H1 (cell line): ENCODE measurements at regions not wholly inside any gene's neighbourhood (a gene's known extent, or its start where the extent isn't known, plus 50 kb on each side); places are given as distances from the start of the nearest gene placed in this dataset.

ENCODE experiments used
- CTCF ChIA-PET: fragments of 300-600 bp; sonication (Branson Sonifier 250); formaldehyde crosslinking; loops from one replicate; lab custom pipeline; 2021; ENCODE audit not compliant: partially characterized antibody; lab: Charles Lee
- POLR2A ChIA-PET: fragments of 300-600 bp; sonication (Branson Sonifier 250); formaldehyde crosslinking; loops from one replicate; lab custom pipeline; 2021; ENCODE audit warnings: inconsistent platforms; ENCODE audit not compliant: partially characterized antibody; lab: Charles Lee
- DNase-seq, 2 experiments: peaks; one replicate each; pipeline versions ENCODE4 v3.0.0 to v3.0.0-alpha.2; 2010 to 2022; ENCODE audit warnings: low spot score in 2 of 2, low read depth in 1 of 2, mixed read lengths in 1 of 2
- FAIRE-seq: peaks from 2 replicates; lab custom pipeline; 2011; peaks lifted over from hg19 to GRCh38; lab: Jason Lieb, UNC
- H2AFZ ChIP-seq: 2 replicates; pipeline ENCODE4 v1.8.1; 2012; ENCODE audit warnings: low read length, inconsistent platforms
- H2AK5ac ChIP-seq: 2 replicates; pipeline ENCODE4 v1.6.1; 2013; ENCODE audit warnings: low read depth, low read length
- H2BK120ac ChIP-seq: replicated peaks from 2 replicates; pipeline ENCODE3; 2013; ENCODE audit warnings: low read depth, low read length, inconsistent platforms
- H2BK12ac ChIP-seq: 2 replicates; pipeline ENCODE4 v1.6.1; 2013; ENCODE audit warnings: low read depth, low read length
- H2BK15ac ChIP-seq: 2 replicates; pipeline ENCODE4 v1.6.1; 2013; ENCODE audit warnings: low read length
- H2BK20ac ChIP-seq: 2 replicates; pipeline ENCODE4 v1.6.1; 2013; ENCODE audit warnings: low read length
- H2BK5ac ChIP-seq: 2 replicates; pipeline ENCODE4 v1.6.1; 2013; ENCODE audit warnings: low read depth, low read length
- H3K14ac ChIP-seq: 2 replicates; pipeline ENCODE4 v1.6.1; 2013; ENCODE audit warnings: inconsistent platforms; ENCODE audit not compliant: insufficient read length
- H3K18ac ChIP-seq: 2 replicates; pipeline ENCODE4 v1.6.1; 2013; ENCODE audit warnings: low read length; ENCODE audit errors: extremely low read depth
- H3K23ac ChIP-seq: 2 replicates; pipeline ENCODE4 v1.6.1; 2013; ENCODE audit warnings: inconsistent platforms; ENCODE audit not compliant: insufficient read length
- H3K23me2 ChIP-seq: 2 replicates; pipeline ENCODE4 v1.6.1; 2013; ENCODE audit warnings: low read depth, low read length
- H3K27ac ChIP-seq: 2 replicates; pipeline ENCODE4 v1.6.1; 2011; ENCODE audit warnings: low read depth, low read length, inconsistent platforms
- H3K27me3 ChIP-seq, 4 experiments: replicated peaks in 1 of 4; 1 replicate in 1 of 4; 2 replicates in 3 of 4; pipeline versions ENCODE4 v1.6.1 to v1.8.1; 2011 to 2013; ENCODE audit warnings: low read length in 3 of 4, mild to moderate bottlenecking in 3 of 4, inconsistent platforms in 2 of 4, mixed read lengths in 2 of 4, moderate library complexity in 1 of 4; ENCODE audit not compliant: control insufficient read depth in 3 of 4, insufficient read depth in 3 of 4; ENCODE audit errors: extremely low read depth in 1 of 4
- H3K36me3 ChIP-seq, 4 experiments: 2 replicates each; pipeline versions ENCODE4 v1.6.1 to v1.8.1; 2011 to 2013; ENCODE audit warnings: mild to moderate bottlenecking in 4 of 4, low read length in 3 of 4, moderate library complexity in 2 of 4, control low read depth in 1 of 4, inconsistent platforms in 1 of 4; ENCODE audit not compliant: insufficient read depth in 4 of 4, control insufficient read depth in 2 of 4
- H3K4ac ChIP-seq: replicated peaks from 2 replicates; pipeline ENCODE3; 2013; ENCODE audit warnings: low read length, low read depth, mixed read lengths, inconsistent platforms; ENCODE audit not compliant: insufficient read length
- H3K4me1 ChIP-seq, 4 experiments: replicated peaks in 1 of 4; 1 replicate in 1 of 4; 2 replicates in 3 of 4; pipeline versions ENCODE4 v1.6.1 to v1.8.1; 2011 to 2013; ENCODE audit warnings: low read length in 3 of 4, inconsistent platforms in 2 of 4, mixed read lengths in 1 of 4; ENCODE audit not compliant: insufficient read depth in 4 of 4, control insufficient read depth in 3 of 4
- H3K4me2 ChIP-seq, 2 experiments: 2 replicates each; pipeline versions ENCODE4 v1.6.1 to v1.8.1; 2011 to 2013; ENCODE audit warnings: low read depth in 2 of 2, low read length in 2 of 2, control low read depth in 1 of 2, inconsistent platforms in 1 of 2, mild to moderate bottlenecking in 1 of 2; ENCODE audit not compliant: insufficient read depth in 1 of 2
- H3K4me3 ChIP-seq, 4 experiments: fragments of 200-600, 300-600 bp in 1 of 4; sonication (generic), shearing (Covaris generic), sonication (Bioruptor Twin) in 1 of 4; 2 replicates each; pipeline versions ENCODE4 v1.5.1 to v1.8.1; 2011 to 2016; ENCODE audit warnings: low read length in 4 of 4, low read depth in 3 of 4, control low read depth in 2 of 4, inconsistent platforms in 2 of 4, mild to moderate bottlenecking in 2 of 4, mixed read lengths in 1 of 4, moderate library complexity in 1 of 4; ENCODE audit not compliant: insufficient read depth in 2 of 4; ENCODE audit errors: extremely low read depth in 1 of 4
- H3K56ac ChIP-seq: replicated peaks from 2 replicates; pipeline ENCODE3; 2013; ENCODE audit warnings: low read depth, mild to moderate bottlenecking, mixed read lengths, low read length, inconsistent platforms; ENCODE audit not compliant: insufficient read length
- H3K79me1 ChIP-seq: 2 replicates; pipeline ENCODE4 v1.6.1; 2013; ENCODE audit warnings: low read depth, low read length, control low read depth
- H3K79me2 ChIP-seq, 2 experiments: 2 replicates each; pipeline versions ENCODE4 v1.6.1 to v1.8.1; 2012 to 2013; ENCODE audit warnings: low read length in 2 of 2, mild to moderate bottlenecking in 2 of 2, inconsistent platforms in 1 of 2; ENCODE audit not compliant: insufficient read depth in 2 of 2, control insufficient read depth in 1 of 2
- H3K9ac ChIP-seq, 4 experiments: replicated peaks in 1 of 4; 1 replicate in 1 of 4; 2 replicates in 3 of 4; pipeline versions ENCODE4 v1.6.1 to v1.8.1; 2011 to 2013; ENCODE audit warnings: low read depth in 3 of 4, low read length in 3 of 4, control low read depth in 2 of 4, mild to moderate bottlenecking in 2 of 4, moderate library complexity in 2 of 4, inconsistent platforms in 1 of 4; ENCODE audit errors: extremely low read depth in 1 of 4
- H3K9me3 ChIP-seq, 2 experiments: 2 replicates each; pipeline versions ENCODE4 v1.6.1 to v1.8.1; 2012 to 2013; ENCODE audit warnings: mild to moderate bottlenecking in 2 of 2, moderate library complexity in 2 of 2, control low read depth in 1 of 2, inconsistent platforms in 1 of 2, low read depth in 1 of 2, low read length in 1 of 2, mixed read lengths in 1 of 2; ENCODE audit not compliant: insufficient read depth in 2 of 2
- H4K20me1 ChIP-seq, 2 experiments: replicated peaks in 1 of 2; 2 replicates each; pipeline versions ENCODE3 to v1.8.1; 2011 to 2013; ENCODE audit warnings: inconsistent platforms in 2 of 2, low read length in 2 of 2, mild to moderate bottlenecking in 1 of 2; ENCODE audit not compliant: insufficient read depth in 2 of 2, control insufficient read depth in 1 of 2
- H4K5ac ChIP-seq: 2 replicates; pipeline ENCODE4 v1.6.1; 2013; ENCODE audit warnings: low read length, low read depth, mixed read lengths, inconsistent platforms; ENCODE audit not compliant: insufficient read length
- H4K8ac ChIP-seq: 2 replicates; pipeline ENCODE4 v1.8.0; 2013; ENCODE audit warnings: mild to moderate bottlenecking, moderate library complexity, low read length, inconsistent platforms; ENCODE audit not compliant: insufficient read depth; ENCODE audit errors: extremely low read depth
- H4K91ac ChIP-seq: replicated peaks from 2 replicates; pipeline ENCODE3; 2013; ENCODE audit warnings: low read length, mixed read lengths, inconsistent platforms; ENCODE audit not compliant: insufficient read length
- ATF2 ChIP-seq: IDR thresholded peaks from 2 replicates; pipeline ENCODE4 v1.6.1; 2012; ENCODE audit warnings: low read length, inconsistent platforms
- BACH1 ChIP-seq: IDR thresholded peaks from 2 replicates; pipeline ENCODE4 v1.6.1; 2012; ENCODE audit warnings: low read length, improper control_type of control experiment
- CHD1 ChIP-seq: IDR thresholded peaks from 2 replicates; pipeline ENCODE4 v1.6.1; 2012; ENCODE audit warnings: low read depth, low read length, improper control_type of control experiment
- CHD2 ChIP-seq: IDR thresholded peaks from 2 replicates; pipeline ENCODE4 v1.6.1; 2012; ENCODE audit warnings: low read length, improper control_type of control experiment
- EP300 ChIP-seq, 2 experiments: IDR thresholded peaks; 1 replicate in 1 of 2; 2 replicates in 1 of 2; pipeline ENCODE4 v1.6.1; 2011 to 2012; ENCODE audit warnings: low read depth in 2 of 2, low read length in 2 of 2, mild to moderate bottlenecking in 2 of 2, borderline replicate concordance in 1 of 2, inconsistent platforms in 1 of 2, moderate library complexity in 1 of 2
- GABPA ChIP-seq: IDR thresholded peaks from 2 replicates; pipeline ENCODE4 v1.6.1; 2011; ENCODE audit warnings: mild to moderate bottlenecking, low read length, moderate library complexity, borderline replicate concordance; ENCODE audit not compliant: insufficient read depth
- HDAC6 ChIP-seq: IDR thresholded peaks from one replicate; pipeline ENCODE4 v1.7.1; 2012; ENCODE audit warnings: low read depth, mild to moderate bottlenecking, inconsistent platforms, low read length, moderate library complexity
- MAFK ChIP-seq: IDR thresholded peaks from 2 replicates; pipeline ENCODE4 v1.6.1; 2012; ENCODE audit warnings: low read depth, mild to moderate bottlenecking, improper control_type of control experiment, low read length
- RNF2 ChIP-seq: fragments of 200-900, 300-1000 bp; sonication (generic); IDR thresholded peaks from 2 replicates; pipeline ENCODE4 v1.7.1; 2016; ENCODE audit warnings: borderline replicate concordance, low read depth, mild to moderate bottlenecking, antibody characterized with exemption, low read length; ENCODE audit not compliant: poor library complexity, severe bottlenecking; ENCODE audit errors: missing control alignments
- SIN3A ChIP-seq, 2 experiments: IDR thresholded peaks in 1 of 2; conservative IDR thresholded peaks in 1 of 2; 2 replicates each; pipeline ENCODE4 v1.6.1; 2011 to 2012; ENCODE audit warnings: low read length in 2 of 2, improper control_type of control experiment in 1 of 2, low read depth in 1 of 2, mild to moderate bottlenecking in 1 of 2
- TAF1 ChIP-seq: IDR thresholded peaks from 2 replicates; pipeline ENCODE4 v1.6.1; 2011; ENCODE audit warnings: mild to moderate bottlenecking, low read depth, low read length
- ZNF274 ChIP-seq: IDR thresholded peaks from 2 replicates; pipeline ENCODE4 v1.7.0; 2012; ENCODE audit warnings: low read length, borderline replicate concordance; ENCODE audit errors: extremely low read depth
- WGBS, 2 experiments: shearing (Covaris generic) in 1 of 2; methylation state at CpG; one replicate each; pipeline versions ENCODE4 v1.1.6 to v1.1.7; 2013 to 2015; ENCODE audit warnings: low lambda C conversion rate in 2 of 2, mixed read lengths in 2 of 2, inconsistent platforms in 1 of 2, low coverage in 1 of 2, missing lambda C conversion rate in 1 of 2; ENCODE audit not compliant: insufficient replicate concordance in 2 of 2, insufficient coverage in 1 of 2, insufficient read length in 1 of 2; ENCODE audit errors: extremely low coverage in 1 of 2, missing lambda C conversion rate in 1 of 2; 5-methylcytosine and 5-hydroxymethylcytosine counted together

GRCh38 chr1:75985827-75986226 is 53.6 kb upstream of the ASB17 start:
- no peaks in the 10 kb centered on the region for H3K79me1 ChIP-seq
- no peaks in the 10 kb centered on the region for H3K79me2 ChIP-seq
- no peak overlapping the region for H2BK15ac ChIP-seq
- no peak overlapping the region for H4K91ac ChIP-seq
- H3K36me3 ChIP-seq, result no peaks in the 10 kb centered on the region
- no peak overlapping the region for H3K4me2 ChIP-seq
- no peaks in the 10 kb centered on the region; a peak in 1 of 4 replicates for H3K9me3 ChIP-seq
- H4K5ac ChIP-seq, result no peak overlapping the region
- H4K8ac ChIP-seq, result no peak overlapping the region
- H3K4me3 ChIP-seq, result no peak overlapping the region
- no peak overlapping the region for H2BK12ac ChIP-seq
- FAIRE-seq (no peak), DNase-seq (no peak)
- no peak overlapping the region for H3K14ac ChIP-seq
- H3K4me1 ChIP-seq, result no peaks in the 10 kb centered on the region
- no peak overlapping the region for H3K56ac ChIP-seq
- no peaks in the 10 kb centered on the region for H4K20me1 ChIP-seq
- H2BK5ac ChIP-seq, result no peak overlapping the region
- H3K18ac ChIP-seq, result no peak overlapping the region
- no peaks in the 10 kb centered on the region for H3K23me2 ChIP-seq
- H3K27ac ChIP-seq, result no peak overlapping the region
- no peaks in the 10 kb centered on the region for H3K27me3 ChIP-seq
- no peak overlapping the region for H3K4ac ChIP-seq
- CTCF ChIA-PET, result interaction anchor here (0.6 to 1.5 kb wide), 4 partner anchors 8 to 725 kb away, joined by 3 to 5 read pairs (median 3); no protein-coding TSS in a partner anchor
- no peak overlapping the region for H3K23ac ChIP-seq
- H2BK20ac ChIP-seq, result no peak overlapping the region
- no peak overlapping the region for H2AK5ac ChIP-seq
- 91% methylated on average over 4 of the region's 4 CpGs; no CpG with 5 or more reads in 1 of the 2 experiments for WGBS, 2 experiments
- H2AFZ ChIP-seq, result no peak overlapping the region
- H3K9ac ChIP-seq, result no peak overlapping the region
- no peak overlapping the region for H2BK120ac ChIP-seq
- POLR2A ChIA-PET, result no interaction called here
- TF ChIP-seq GABPA, result no peak
- TF ChIP-seq CHD2, result no peak
- TF ChIP-seq RNF2, result no peak
- TF ChIP-seq CHD1, result no peak
- TF ChIP-seq TAF1, result no peak
- TF ChIP-seq ZNF274, result no peak
- TF ChIP-seq MAFK, result no peak
- TF ChIP-seq HDAC6, result no peak
- TF ChIP-seq BACH1, result no peak
- TF ChIP-seq EP300 (IDR thresholded peaks at IDR 0.05; ENCODE audit: borderline replicate concordance in 1 of 2, low read depth in 2 of 2, low read length in 2 of 2), result no peak
- no peak for TF ChIP-seq SIN3A (conservative IDR thresholded peaks at IDR 0.05 in 1 of 2, IDR thresholded peaks at IDR 0.05 in 1 of 2; ENCODE audit: low read depth in 1 of 2, low read length in 2 of 2)
- no peak for TF ChIP-seq ATF2
